HCT116 (cell line): ENCODE measurements at regions not wholly inside any gene's neighbourhood (a gene's known extent, or its start where the extent isn't known, plus 50 kb on each side); places are given as distances from the start of the nearest gene placed in this dataset.

Experiments used
- ATAC-seq: fragments of 200-7000 bp; cut with Tn5 transposase; 2 replicates; pipeline ENCODE4 v1.9.1; 2020; ENCODE audit warnings: mild to moderate bottlenecking, moderate library complexity
- BruUV-seq: library from RNA; stranded (reverse); fragments of 400-500 nt; replicated peaks from 2 replicates; lab custom pipeline; 2021; lab: Mats Ljungman, UMichigan
- CTCF ChIA-PET: fragments of 300-600 bp; sonication (Branson Sonifier 250); formaldehyde crosslinking; loops from one replicate; lab custom pipeline; 2021; ENCODE audit warnings: antibody characterized with exemption; lab: Charles Lee
- POLR2A ChIA-PET: fragments of 300-600, 350-600 bp; sonication (Branson Sonifier 250); formaldehyde crosslinking; loops from one replicate; lab custom pipeline; 2021; ENCODE audit warnings: antibody characterized with exemption; lab: Charles Lee
- RAD21 ChIA-PET, 2 experiments: fragments of 300-600 bp; sonication (Branson Sonifier 250); formaldehyde crosslinking; loops; one replicate each; lab custom pipeline; 2023; ENCODE audit warnings: low total read pairs in 2 of 2; ENCODE audit not compliant: uncharacterized antibody in 2 of 2, unreplicated experiment in 2 of 2, low non-redundant PET in 1 of 2; lab: Charles Lee
- DNase-seq: peaks from one replicate; pipeline ENCODE4 v3.0.0-alpha.2; 2010; ENCODE audit warnings: low read depth, low spot score
- H2AFZ ChIP-seq: fragments of 200-600 bp; shearing (Covaris generic), sonication (generic); 2 replicates; pipeline ENCODE4 v1.6.1; 2017; ENCODE audit warnings: low read depth, mixed run types, mixed read lengths, antibody characterized with exemption, low read length; ENCODE audit not compliant: poor library complexity, severe bottlenecking
- H3K27ac ChIP-seq: 2 replicates; pipeline ENCODE4 v1.5.1; 2012; ENCODE audit warnings: low read depth, low read length
- H3K27me3 ChIP-seq: fragments of 200-600 bp; sonication (generic); 2 replicates; pipeline ENCODE4 v1.6.1; 2016; ENCODE audit warnings: mixed run types, low read length, mixed read lengths; ENCODE audit not compliant: insufficient read depth
- H3K36me3 ChIP-seq, 2 experiments: fragments of 200-500 bp in 1 of 2; fragments of 200-600 bp in 1 of 2; sonication (Bioruptor generic) in 1 of 2; sonication (generic) in 1 of 2; 2 replicates each; pipeline versions ENCODE4 v1.5.1 to v1.6.1; 2014 to 2016; ENCODE audit warnings: low read length in 2 of 2, inconsistent platforms in 1 of 2, mixed read lengths in 1 of 2, mixed run types in 1 of 2; ENCODE audit not compliant: insufficient read depth in 2 of 2, control insufficient read depth in 1 of 2
- H3K4me1 ChIP-seq, 2 experiments: fragments of 200-600 bp in 1 of 2; sonication (generic) in 1 of 2; 2 replicates each; pipeline versions ENCODE4 v1.5.1 to v1.6.1; 2012 to 2017; ENCODE audit warnings: low read length in 2 of 2, inconsistent platforms in 1 of 2, mild to moderate bottlenecking in 1 of 2, mixed read lengths in 1 of 2, mixed run types in 1 of 2, moderate library complexity in 1 of 2; ENCODE audit not compliant: insufficient read depth in 2 of 2, control insufficient read depth in 1 of 2
- H3K4me2 ChIP-seq: fragments of 200-600 bp; sonication (generic); 2 replicates; pipeline ENCODE4 v1.6.1; 2017; ENCODE audit warnings: mixed run types, low read length, mixed read lengths
- H3K4me3 ChIP-seq, 2 experiments: fragments of 200-600 bp in 1 of 2; sonication (generic) in 1 of 2; replicated peaks in 1 of 2; 2 replicates each; pipeline ENCODE4 v1.5.1; 2011 to 2016; ENCODE audit warnings: low read length in 2 of 2, control low read depth in 1 of 2, low read depth in 1 of 2, mild to moderate bottlenecking in 1 of 2, mixed read lengths in 1 of 2, mixed run types in 1 of 2
- H3K79me2 ChIP-seq: fragments of 200-600 bp; sonication (generic); 2 replicates; pipeline ENCODE4 v1.6.1; 2017; ENCODE audit warnings: mild to moderate bottlenecking, mixed run types, low read length, moderate library complexity, mixed read lengths; ENCODE audit not compliant: insufficient read depth
- H3K9ac ChIP-seq: fragments of 200-600 bp; sonication (generic); 2 replicates; pipeline ENCODE4 v1.6.1; 2016; ENCODE audit warnings: low read length, mixed read lengths
- H3K9me2 ChIP-seq: fragments of 200-600 bp; sonication (generic), shearing (Covaris generic); 2 replicates; pipeline ENCODE4 v1.6.1; 2017; ENCODE audit warnings: mixed run types, mild to moderate bottlenecking, moderate library complexity; ENCODE audit not compliant: insufficient read depth
- H3K9me3 ChIP-seq, 2 experiments: fragments of 200-500 bp in 1 of 2; fragments of 200-600 bp in 1 of 2; sonication (Bioruptor generic) in 1 of 2; sonication (generic) in 1 of 2; 2 replicates each; pipeline ENCODE4 v1.6.1; 2014 to 2017; ENCODE audit warnings: low read length in 2 of 2, mixed read lengths in 2 of 2, inconsistent platforms in 1 of 2, low read depth in 1 of 2, mild to moderate bottlenecking in 1 of 2, mixed run types in 1 of 2, moderate library complexity in 1 of 2; ENCODE audit not compliant: control insufficient read depth in 1 of 2, insufficient read depth in 1 of 2
- H4K20me1 ChIP-seq: fragments of 200-600 bp; sonication (generic), shearing (Covaris generic); 2 replicates; pipeline ENCODE4 v1.6.1; 2017; ENCODE audit warnings: mixed run types, mild to moderate bottlenecking, moderate library complexity; ENCODE audit not compliant: insufficient read depth
- CEBPB ChIP-seq: IDR thresholded peaks from 2 replicates; pipeline ENCODE4 v1.6.1; 2012; ENCODE audit warnings: low read depth
- CTCF ChIP-seq, 3 experiments: fragments of 200-600 bp in 1 of 3; sonication (generic) in 1 of 3; IDR thresholded peaks in 2 of 3; conservative IDR thresholded peaks in 1 of 3; 2 replicates each; pipeline ENCODE4 v1.5.1; 2012 to 2017; ENCODE audit warnings: low read depth in 2 of 3, low read length in 2 of 3, antibody characterized with exemption in 1 of 3, borderline replicate concordance in 1 of 3, control low read depth in 1 of 3, mild to moderate bottlenecking in 1 of 3, mixed read lengths in 1 of 3, mixed run types in 1 of 3, moderate library complexity in 1 of 3; ENCODE audit not compliant: insufficient read depth in 1 of 3
- ELF1 ChIP-seq: IDR thresholded peaks from 2 replicates; pipeline ENCODE4 v1.6.1; 2012; ENCODE audit warnings: low read depth, borderline replicate concordance
- FOSL1 ChIP-seq: IDR thresholded peaks from 2 replicates; pipeline ENCODE4 v1.6.1; 2012; ENCODE audit warnings: low read depth
- POLR2AphosphoS5 ChIP-seq: IDR thresholded peaks from 2 replicates; pipeline ENCODE4 v1.6.1; 2011; ENCODE audit warnings: mild to moderate bottlenecking, low read depth, low read length, moderate library complexity
- REST ChIP-seq: IDR thresholded peaks from 2 replicates; pipeline ENCODE4 v1.6.1; 2012; ENCODE audit warnings: low read depth
- SIN3A ChIP-seq: IDR thresholded peaks from 2 replicates; pipeline ENCODE4 v1.6.1; 2012; ENCODE audit warnings: low read depth
- SP1 ChIP-seq: IDR thresholded peaks from 2 replicates; pipeline ENCODE4 v1.6.1; 2012; ENCODE audit warnings: low read depth
- YY1 ChIP-seq: IDR thresholded peaks from 2 replicates; pipeline ENCODE4 v1.6.1; 2011; ENCODE audit warnings: low read length, low read depth, moderate library complexity, mild to moderate bottlenecking; ENCODE audit not compliant: insufficient replicate concordance; ENCODE audit errors: extremely low read depth
- intact Hi-C: fragments of 100-400 bp; cut with micrococcal nuclease; formaldehyde crosslinking; loops from 2 replicates; pipeline ENCODE4 v1.10.0; 2022

GRCh38 chr12:25896981-25897380 is 61.5 kb upstream of the RASSF8 start:
- Histone ChIP-seq H3K4me2 (no peak overlapping the region), H3K9me3 (0 out of 4 replicates have a peak, but pooled peaks cover 0 to 3% of the 10 kb centered on the region in 2 experiments), H3K27me3 (no peaks in the 10 kb centered on the region), H2AFZ (no peak overlapping the region), H3K27ac (no peak overlapping the region), H3K4me3 (no peak overlapping the region), H3K79me2 (no peaks in the 10 kb centered on the region), H3K4me1 (0 out of 4 replicates have a peak, but pooled peaks cover 0 to 3% of the 10 kb centered on the region in 2 experiments), H3K9me2 (no peaks in the 10 kb centered on the region), H3K36me3 (no peaks in the 10 kb centered on the region), H4K20me1 (no peaks in the 10 kb centered on the region), H3K9ac (no peak overlapping the region)
- ChIA-PET RAD21 (no interaction called here), POLR2A (no interaction called here), CTCF (no interaction called here)
- no TSS peak for BruUV-seq
- DNase-seq (no peak), ATAC-seq (no peak)
- intact Hi-C loops = no loop called here
- TF ChIP-seq FOSL1 (no peak), ELF1 (no peak), SIN3A (no peak), REST (no peak), CEBPB (no peak), CTCF (IDR thresholded peaks at IDR 0.05 in 2 of 3, conservative IDR thresholded peaks at IDR 0.05 in 1 of 3; ENCODE audit: borderline replicate concordance in 1 of 3, insufficient read depth in 1 of 3, low read depth in 2 of 3, low read length in 2 of 3) (no peak), YY1 (no peak), POLR2AphosphoS5 (no peak), SP1 (no peak)
